SK-N-MC (cell line): ENCODE measurements at regions not wholly inside any gene's neighbourhood (a gene's known extent, or its start where the extent isn't known, plus 50 kb on each side); places are given as distances from the start of the nearest gene placed in this dataset.

Experiments used
- EZH2 ChIP-seq: fragments of 200-600 bp; sonication (generic); IDR thresholded peaks from one replicate; pipeline ENCODE4 v1.6.1; 2017; ENCODE audit warnings: antibody characterized with exemption
- FOXP2 ChIP-seq: optimal IDR thresholded peaks from 2 replicates; pipeline ENCODE3; 2011; ENCODE audit warnings: mild to moderate bottlenecking, moderate library complexity; ENCODE audit not compliant: insufficient read depth; ENCODE audit errors: extremely low read length, control extremely low read depth
- POLR2AphosphoS5 ChIP-seq: IDR thresholded peaks from 2 replicates; pipeline ENCODE4 v1.6.1; 2012; ENCODE audit warnings: mild to moderate bottlenecking, low read depth, low read length, borderline replicate concordance

DNA sequence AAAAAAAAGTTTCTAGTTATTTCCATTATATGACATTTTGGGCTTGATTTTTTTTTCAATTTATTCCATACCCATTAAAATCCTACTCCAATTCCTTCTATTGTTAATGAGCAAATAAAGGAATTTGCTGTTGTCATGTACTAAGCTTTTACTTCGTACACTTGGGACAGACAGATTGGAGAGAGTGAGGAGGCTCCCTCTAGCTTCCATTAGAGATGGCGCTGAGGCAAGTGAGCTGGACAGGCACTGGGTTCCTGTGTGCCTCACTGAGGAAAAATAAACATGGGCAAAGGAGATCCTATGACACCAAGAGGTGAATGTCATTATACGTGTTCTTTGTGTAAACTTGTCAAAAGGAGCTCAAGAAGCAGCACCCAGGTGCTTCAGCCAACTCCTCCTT lies 441.1 kb upstream of the MDFIC2 start:
- TF ChIP-seq POLR2AphosphoS5 (no peak), EZH2 (no peak), FOXP2 (no peak)
